T-cell (primary cell): ENCODE measurements at regions not wholly inside any gene's neighbourhood (a gene's known extent, or its start where the extent isn't known, plus 50 kb on each side); places are given as distances from the start of the nearest gene placed in this dataset.

Experiments used
- ATAC-seq, 4 experiments: fragments of 200-7000 bp in 3 of 4; fragments of 150-1000 bp in 1 of 4; cut with Tn5 transposase; replicated peaks in 1 of 4; 1 replicate in 3 of 4; 2 replicates in 1 of 4; pipeline ENCODE4 v1.10.0; 2021; ENCODE audit warnings: moderate library complexity in 3 of 4, mild to moderate bottlenecking in 2 of 4, moderate number of reproducible peaks in 1 of 4
- CTCF ChIA-PET, 2 donors: fragments of 300-600 bp; sonication (Branson Sonifier 250); formaldehyde crosslinking; loops; one replicate each; lab custom pipeline; 2022; ENCODE audit warnings: antibody characterized with exemption in 2 of 2; lab: Charles Lee
- POLR2A ChIA-PET, 2 donors: fragments of 300-600 bp; sonication (Branson Sonifier 250); formaldehyde crosslinking; loops; one replicate each; lab custom pipeline; 2022; ENCODE audit warnings: antibody characterized with exemption in 2 of 2; lab: Charles Lee
- DNase-seq, 35 experiments: peaks; one replicate each; pipeline versions ENCODE4 v3.0.0 to v3.0.0-alpha.2; 2013 to 2023
- H3K27ac ChIP-seq: one replicate; pipeline ENCODE4 v1.5.1; 2013; ENCODE audit warnings: low read length
- H3K27me3 ChIP-seq, 2 experiments: replicated peaks in 1 of 2; 1 replicate in 1 of 2; 2 replicates in 1 of 2; pipeline versions ENCODE4 v1.6.1 to v1.7.0; 2013; ENCODE audit warnings: low read length in 1 of 2, mixed read lengths in 1 of 2; ENCODE audit not compliant: control insufficient read depth in 2 of 2, insufficient read depth in 2 of 2; ENCODE audit errors: extremely low read depth in 1 of 2
- H3K36me3 ChIP-seq, 2 donors: 1 replicate in 1 of 2; 2 replicates in 1 of 2; pipeline versions ENCODE4 v1.6.1 to v1.7.0; 2013; ENCODE audit warnings: low read length in 1 of 2; ENCODE audit not compliant: control insufficient read depth in 2 of 2, insufficient read depth in 1 of 2; ENCODE audit errors: extremely low read depth in 1 of 2
- H3K4me1 ChIP-seq, 2 experiments: 1 replicate in 1 of 2; 2 replicates in 1 of 2; pipeline versions ENCODE4 v1.6.1 to v1.7.0; 2013; ENCODE audit warnings: low read length in 2 of 2, mixed read lengths in 1 of 2; ENCODE audit not compliant: insufficient read depth in 2 of 2, control insufficient read depth in 1 of 2; ENCODE audit errors: extremely low read depth in 1 of 2
- H3K4me3 ChIP-seq, 2 donors: 1 replicate in 1 of 2; 2 replicates in 1 of 2; pipeline versions ENCODE4 v1.5.1 to v1.7.0; 2013; ENCODE audit warnings: mild to moderate bottlenecking in 2 of 2, low read length in 1 of 2, moderate library complexity in 1 of 2; ENCODE audit not compliant: control insufficient read depth in 1 of 2; ENCODE audit errors: extremely low read depth in 1 of 2
- H3K9me3 ChIP-seq: 2 replicates; pipeline ENCODE4 v1.7.0; 2013
- H3K27ac Mint-ChIP-seq, 2 donors: one replicate each; pipeline ENCODE4 v1.8.0; 2020 to 2021; ENCODE audit warnings: mild to moderate bottlenecking in 2 of 2, mixed read lengths in 2 of 2
- H3K27me3 Mint-ChIP-seq, 2 donors: one replicate each; pipeline ENCODE4 v1.8.0; 2021 to 2022; ENCODE audit warnings: mixed read lengths in 2 of 2
- H3K36me3 Mint-ChIP-seq: one replicate; pipeline ENCODE4 v1.8.0; 2021; ENCODE audit warnings: mixed read lengths
- H3K4me1 Mint-ChIP-seq, 3 donors: one replicate each; pipeline ENCODE4 v1.8.0; 2020 to 2022; ENCODE audit warnings: mixed read lengths in 3 of 3, mild to moderate bottlenecking in 1 of 3
- H3K4me3 Mint-ChIP-seq, 3 donors: one replicate each; pipeline ENCODE4 v1.8.0; 2020 to 2022; ENCODE audit warnings: mild to moderate bottlenecking in 3 of 3, mixed read lengths in 3 of 3, moderate library complexity in 3 of 3
- H3K9me3 Mint-ChIP-seq, 3 donors: one replicate each; pipeline ENCODE4 v1.8.0; 2020 to 2022; ENCODE audit warnings: mixed read lengths in 3 of 3
- WGBS: methylation state at CpG from one replicate; pipeline ENCODE4 v1.1.5; 2013; ENCODE audit warnings: missing lambda C conversion rate; ENCODE audit not compliant: insufficient coverage; 5-methylcytosine and 5-hydroxymethylcytosine counted together

DNA sequence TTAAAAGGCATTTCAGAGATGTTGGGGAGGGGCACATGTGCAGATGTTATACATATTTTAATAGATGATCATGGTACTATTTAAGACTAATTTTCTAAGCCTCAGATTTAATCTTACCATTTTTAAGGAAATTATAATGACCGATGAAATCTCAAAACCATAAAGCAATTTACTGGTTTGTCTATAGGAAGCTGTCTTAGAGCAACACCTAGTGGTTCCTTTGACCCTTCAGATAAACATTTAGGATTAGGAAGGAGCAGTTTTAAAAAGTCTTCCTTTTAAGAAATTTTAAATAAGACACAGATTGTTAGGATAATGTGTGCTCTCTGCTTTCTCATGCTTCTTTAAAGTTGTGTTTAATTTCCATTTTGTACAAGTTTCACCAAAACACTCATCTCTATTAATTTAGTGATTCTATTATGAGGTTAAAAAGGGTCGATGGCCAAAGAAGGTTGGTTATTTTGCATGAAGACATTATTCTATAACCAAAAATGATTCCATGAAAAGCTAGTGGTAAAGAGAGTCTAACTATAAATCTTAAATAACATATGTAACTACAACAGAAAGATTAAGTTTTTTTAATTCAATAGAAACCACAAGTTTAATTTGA is 376.4 kb downstream of the HACE1 start:
- H3K27ac ChIP-seq, result no peak overlapping the region
- no peaks in the 10 kb centered on the region for H3K4me1 Mint-ChIP-seq
- H3K36me3 Mint-ChIP-seq, result no peaks in the 10 kb centered on the region
- H3K9me3 ChIP-seq, result no peaks in the 10 kb centered on the region
- no peak overlapping the region for H3K4me3 Mint-ChIP-seq
- no peak for DNase-seq
- no peaks in the 10 kb centered on the region for H3K9me3 Mint-ChIP-seq
- no CpG with 5 or more reads among the region's 2 CpGs for WGBS
- CTCF ChIA-PET, result no interaction called here
- H3K4me1 ChIP-seq, result no peaks in the 10 kb centered on the region
- POLR2A ChIA-PET, result no interaction called here
- no peak overlapping the region for H3K27ac Mint-ChIP-seq
- no peaks in the 10 kb centered on the region for H3K36me3 ChIP-seq
- no peak overlapping the region for H3K4me3 ChIP-seq
- peaks cover 4% of the 10 kb centered on the region in 2 experiments for H3K27me3 ChIP-seq
- no peak for ATAC-seq
- H3K27me3 Mint-ChIP-seq, result no peaks in the 10 kb centered on the region

DNA sequence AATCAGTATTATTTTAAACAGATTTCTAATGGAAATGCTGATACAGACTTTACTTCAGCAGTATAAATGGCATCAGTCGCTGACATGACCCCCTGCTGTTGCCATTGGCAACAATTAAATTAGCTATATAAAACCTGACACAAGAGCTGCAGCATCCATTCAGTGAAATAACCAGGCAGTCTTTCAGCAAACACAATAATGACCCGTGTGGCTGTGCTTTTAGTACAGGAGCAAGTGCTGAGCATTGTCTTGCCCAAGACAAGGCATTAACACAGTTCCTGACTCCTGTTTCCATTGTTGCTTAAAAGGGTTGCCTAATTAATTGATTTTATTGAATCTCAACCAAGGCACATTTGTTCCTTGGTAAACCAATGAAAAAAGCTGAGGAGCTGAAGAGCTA is 382.1 kb downstream of the HACE1 start:
- Mint-ChIP-seq H3K36me3 (no peaks in the 10 kb centered on the region), H3K9me3 (no peaks in the 10 kb centered on the region), H3K4me3 (no peak overlapping the region), H3K27ac (no peak overlapping the region), H3K27me3 (peaks cover 0 to 6% of the 10 kb centered on the region in 2 donors), H3K4me1 (no peaks in the 10 kb centered on the region)
- WGBS, result 50% methylated on average over 1 of the region's 2 CpGs
- ChIA-PET POLR2A (no interaction called here), CTCF (no interaction called here)
- Histone ChIP-seq H3K9me3 (no peaks in the 10 kb centered on the region), H3K27ac (no peak overlapping the region), H3K4me3 (no peak overlapping the region), H3K27me3 (peaks cover 0 to 2% of the 10 kb centered on the region in 2 experiments), H3K4me1 (no peaks in the 10 kb centered on the region), H3K36me3 (no peaks in the 10 kb centered on the region)
- ATAC-seq, result no peak
- no peak for DNase-seq

- no peaks in the 10 kb centered on the region for H3K4me1 ChIP-seq
- Mint-ChIP-seq H3K27ac (no peak overlapping the region), H3K4me3 (no peak overlapping the region), H3K9me3 (no peaks in the 10 kb centered on the region), H3K27me3 (peaks cover 0 to 8% of the 10 kb centered on the region in 2 donors), H3K4me1 (no peaks in the 10 kb centered on the region), H3K36me3 (no peaks in the 10 kb centered on the region)
- no peaks in the 10 kb centered on the region for H3K36me3 ChIP-seq
- no peaks in the 10 kb centered on the region for H3K27me3 ChIP-seq
- no peak for DNase-seq
- POLR2A ChIA-PET, result no interaction called here
- WGBS, result 57% methylated on average over 2 of the region's 4 CpGs
- H3K27ac ChIP-seq, result no peak overlapping the region
- CTCF ChIA-PET, result interaction anchor here in 1 of 2 donors (0.7 kb wide), 1 partner anchor 8 kb away, joined by 3 read pairs; no protein-coding TSS in a partner anchor
- ATAC-seq, result no peak
- H3K4me3 ChIP-seq, result no peak overlapping the region
- H3K9me3 ChIP-seq, result no peaks in the 10 kb centered on the region
Measured at GRCh38 chr6:104473021-104473429, 386.7 kb downstream of the HACE1 start.

- Histone ChIP-seq H3K27ac (no peak overlapping the region), H3K9me3 (no peaks in the 10 kb centered on the region), H3K27me3 (no peaks in the 10 kb centered on the region), H3K4me1 (no peaks in the 10 kb centered on the region), H3K36me3 (no peaks in the 10 kb centered on the region), H3K4me3 (no peak overlapping the region)
- ChIA-PET POLR2A (no interaction called here), CTCF (interaction anchor here in 1 of 2 donors (0.7 kb wide), 1 partner anchor 7 kb away, joined by 3 read pairs; no protein-coding TSS in a partner anchor)
- DNase-seq (no peak), ATAC-seq (no peak)
- WGBS, result no CpG with 5 or more reads among the region's 9 CpGs
- no peaks in the 10 kb centered on the region for H3K9me3 Mint-ChIP-seq
- no peaks in the 10 kb centered on the region for H3K36me3 Mint-ChIP-seq
- H3K4me1 Mint-ChIP-seq, result no peaks in the 10 kb centered on the region
- H3K4me3 Mint-ChIP-seq, result no peak overlapping the region
- no peak overlapping the region for H3K27ac Mint-ChIP-seq
- H3K27me3 Mint-ChIP-seq, result peaks cover 0 to 8% of the 10 kb centered on the region in 2 donors
Measured at GRCh38 chr6:104472021-104472901, 387.5 kb downstream of the HACE1 start.

GRCh38 chr6:104466306-104466705 is 393.4 kb downstream of the HACE1 start:
- ChIA-PET CTCF (no interaction called here), POLR2A (no interaction called here)
- Mint-ChIP-seq H3K27me3 (peaks cover 0 to 3% of the 10 kb centered on the region in 2 donors), H3K27ac (no peak overlapping the region), H3K4me3 (no peak overlapping the region), H3K4me1 (no peaks in the 10 kb centered on the region), H3K9me3 (no peaks in the 10 kb centered on the region), H3K36me3 (no peaks in the 10 kb centered on the region)
- Histone ChIP-seq H3K27me3 (no peaks in the 10 kb centered on the region), H3K36me3 (no peaks in the 10 kb centered on the region), H3K9me3 (no peaks in the 10 kb centered on the region), H3K4me3 (no peak overlapping the region), H3K27ac (no peak overlapping the region), H3K4me1 (no peaks in the 10 kb centered on the region)
- DNase-seq (no peak), ATAC-seq (no peak)

- Histone ChIP-seq H3K4me1 (no peaks in the 10 kb centered on the region), H3K36me3 (no peaks in the 10 kb centered on the region), H3K9me3 (no peaks in the 10 kb centered on the region), H3K4me3 (no peak overlapping the region), H3K27ac (no peak overlapping the region), H3K27me3 (no peaks in the 10 kb centered on the region)
- no peaks in the 10 kb centered on the region for H3K4me1 Mint-ChIP-seq
- DNase-seq (no peak), ATAC-seq (no peak)
- ChIA-PET CTCF (no interaction called here), POLR2A (interaction anchor here in 1 of 2 donors (0.6 kb wide), 1 partner anchor 42 kb away, joined by 3 read pairs; no protein-coding TSS in a partner anchor)
- H3K27ac Mint-ChIP-seq, result no peak overlapping the region
- no peaks in the 10 kb centered on the region for H3K27me3 Mint-ChIP-seq
- H3K9me3 Mint-ChIP-seq, result no peaks in the 10 kb centered on the region
- WGBS, result 68% methylated on average over 2 of the region's 6 CpGs
- H3K4me3 Mint-ChIP-seq, result no peak overlapping the region
- no peaks in the 10 kb centered on the region for H3K36me3 Mint-ChIP-seq
Measured at GRCh38 chr6:104462811-104463599, 396.7 kb downstream of the HACE1 start.
